Esophagus squamous epithelium (tissue), 4 donors: ENCODE measurements at regions not wholly inside any gene's neighbourhood (a gene's known extent, or its start where the extent isn't known, plus 50 kb on each side); places are given as distances from the start of the nearest gene placed in this dataset.

Experiments used
- POLR2A ChIP-seq, 4 donors: fragments of 450-650 bp; IDR thresholded peaks; one replicate each; pipeline ENCODE4 v1.6.1; 2017; ENCODE audit warnings: antibody characterized with exemption in 4 of 4, mild to moderate bottlenecking in 4 of 4, moderate library complexity in 3 of 4
- TF ChIP-seq, protein P1 (sequence below), 6 experiments: fragments of 450-650 bp in 4 of 6; fragments of 200-600 bp in 2 of 6; sonication (generic) in 2 of 6; IDR thresholded peaks; one replicate each; pipeline ENCODE4 v1.5.1; 2016 to 2019; ENCODE audit warnings: antibody characterized with exemption in 6 of 6, mild to moderate bottlenecking in 4 of 6, moderate library complexity in 4 of 6

- TF ChIP-seq, protein P1, sequence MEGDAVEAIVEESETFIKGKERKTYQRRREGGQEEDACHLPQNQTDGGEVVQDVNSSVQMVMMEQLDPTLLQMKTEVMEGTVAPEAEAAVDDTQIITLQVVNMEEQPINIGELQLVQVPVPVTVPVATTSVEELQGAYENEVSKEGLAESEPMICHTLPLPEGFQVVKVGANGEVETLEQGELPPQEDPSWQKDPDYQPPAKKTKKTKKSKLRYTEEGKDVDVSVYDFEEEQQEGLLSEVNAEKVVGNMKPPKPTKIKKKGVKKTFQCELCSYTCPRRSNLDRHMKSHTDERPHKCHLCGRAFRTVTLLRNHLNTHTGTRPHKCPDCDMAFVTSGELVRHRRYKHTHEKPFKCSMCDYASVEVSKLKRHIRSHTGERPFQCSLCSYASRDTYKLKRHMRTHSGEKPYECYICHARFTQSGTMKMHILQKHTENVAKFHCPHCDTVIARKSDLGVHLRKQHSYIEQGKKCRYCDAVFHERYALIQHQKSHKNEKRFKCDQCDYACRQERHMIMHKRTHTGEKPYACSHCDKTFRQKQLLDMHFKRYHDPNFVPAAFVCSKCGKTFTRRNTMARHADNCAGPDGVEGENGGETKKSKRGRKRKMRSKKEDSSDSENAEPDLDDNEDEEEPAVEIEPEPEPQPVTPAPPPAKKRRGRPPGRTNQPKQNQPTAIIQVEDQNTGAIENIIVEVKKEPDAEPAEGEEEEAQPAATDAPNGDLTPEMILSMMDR (IDR thresholded peaks at IDR 0.05), result no peak
- TF ChIP-seq POLR2A (IDR thresholded peaks at IDR 0.05), result no peak
Measured at GRCh38 chr9:95763006-95763405, 112.5 kb upstream of the ERCC6L2 start.
